IMR-90 (cell line): ENCODE measurements at regions not wholly inside any gene's neighbourhood (a gene's known extent, or its start where the extent isn't known, plus 50 kb on each side); places are given as distances from the start of the nearest gene placed in this dataset.

Experiments used
- ATAC-seq: fragments of 200-7000 bp; cut with Tn5 transposase; 2 replicates; pipeline ENCODE4 v1.9.1; 2020; ENCODE audit warnings: low read depth, mild to moderate bottlenecking, moderate library complexity
- BruUV-seq: library from RNA; stranded (reverse); fragments of 400-500 nt; replicated peaks from 2 replicates; lab custom pipeline; 2021; lab: Mats Ljungman, UMichigan
- CTCF ChIA-PET: fragments of 300-600 bp; formaldehyde crosslinking; extraction: SDS; loops from one replicate; lab custom pipeline; 2021; ENCODE audit warnings: antibody characterized with exemption; lab: Yijun Ruan, JAX
- POLR2A ChIA-PET: fragments of 300-600 bp; sonication (Branson Sonifier 250); formaldehyde crosslinking; loops from one replicate; lab custom pipeline; 2022; ENCODE audit warnings: antibody characterized with exemption; ENCODE audit not compliant: unreplicated experiment; lab: Charles Lee
- DNase-seq: peaks from one replicate; pipeline ENCODE4 v3.0.0; 2013
- H2AFZ ChIP-seq: replicated peaks from 2 replicates; pipeline ENCODE3; 2013; ENCODE audit warnings: low read length, mild to moderate bottlenecking; ENCODE audit not compliant: poor library complexity
- H2AK5ac ChIP-seq: 2 replicates; pipeline ENCODE4 v1.6.1; 2013; ENCODE audit warnings: low read depth, low read length, inconsistent platforms
- H2AK9ac ChIP-seq: replicated peaks from 2 replicates; pipeline ENCODE3; 2013; ENCODE audit warnings: mild to moderate bottlenecking, low read depth, low read length, moderate library complexity; ENCODE audit not compliant: poor library complexity
- H2BK120ac ChIP-seq: 2 replicates; pipeline ENCODE4 v1.6.1; 2013; ENCODE audit warnings: low read depth, low read length, inconsistent platforms
- H2BK15ac ChIP-seq: 3 replicates; pipeline ENCODE4 v1.6.1; 2013; ENCODE audit warnings: low read depth, low read length, inconsistent platforms
- H2BK20ac ChIP-seq: 2 replicates; pipeline ENCODE4 v1.6.1; 2013; ENCODE audit warnings: low read depth, mild to moderate bottlenecking, inconsistent platforms, low read length, moderate library complexity
- H2BK5ac ChIP-seq: 2 replicates; pipeline ENCODE4 v1.6.1; 2013; ENCODE audit warnings: mild to moderate bottlenecking, low read depth, low read length, inconsistent platforms; ENCODE audit not compliant: poor library complexity, severe bottlenecking
- H3K14ac ChIP-seq: replicated peaks from 2 replicates; pipeline ENCODE4 v1.6.1; 2013; ENCODE audit warnings: low read depth, low read length, inconsistent platforms
- H3K18ac ChIP-seq: 2 replicates; pipeline ENCODE4 v1.6.1; 2013; ENCODE audit warnings: low read depth, low read length, control low read depth
- H3K23ac ChIP-seq: 2 replicates; pipeline ENCODE4 v1.6.1; 2013; ENCODE audit warnings: low read depth, low read length, inconsistent platforms
- H3K27ac ChIP-seq: 2 replicates; pipeline ENCODE4 v1.5.1; 2013; ENCODE audit warnings: mild to moderate bottlenecking, control low read depth, low read length; ENCODE audit not compliant: insufficient read depth
- H3K27me3 ChIP-seq: 2 replicates; pipeline ENCODE4 v1.6.1; 2013; ENCODE audit warnings: low read length; ENCODE audit not compliant: control insufficient read depth, insufficient read depth
- H3K36me3 ChIP-seq: 2 replicates; pipeline ENCODE4 v1.6.1; 2013; ENCODE audit warnings: low read length, mixed read lengths; ENCODE audit not compliant: control insufficient read depth, insufficient read depth
- H3K4ac ChIP-seq: 2 replicates; pipeline ENCODE4 v1.6.1; 2013; ENCODE audit warnings: low read depth, low read length, inconsistent platforms
- H3K4me1 ChIP-seq: 2 replicates; pipeline ENCODE4 v1.6.1; 2013; ENCODE audit warnings: low read length, mixed read lengths; ENCODE audit not compliant: control insufficient read depth, insufficient read depth
- H3K4me2 ChIP-seq: 2 replicates; pipeline ENCODE4 v1.6.1; 2013; ENCODE audit warnings: low read depth, mild to moderate bottlenecking, control low read depth, low read length, moderate library complexity
- H3K4me3 ChIP-seq: 2 replicates; pipeline ENCODE4 v1.5.1; 2013; ENCODE audit warnings: low read depth, mild to moderate bottlenecking, control low read depth, low read length, moderate library complexity; ENCODE audit not compliant: insufficient read depth
- H3K56ac ChIP-seq: 2 replicates; pipeline ENCODE4 v1.6.1; 2013; ENCODE audit warnings: low read length, inconsistent platforms; ENCODE audit not compliant: insufficient read depth; ENCODE audit errors: extremely low read depth
- H3K79me1 ChIP-seq, 2 experiments: 2 replicates each; pipeline ENCODE4 v1.6.1; 2013; ENCODE audit warnings: low read length in 2 of 2, inconsistent platforms in 1 of 2, low read depth in 1 of 2
- H3K9ac ChIP-seq: 2 replicates; pipeline ENCODE4 v1.6.1; 2013; ENCODE audit warnings: low read depth, low read length, control low read depth
- H3K9me1 ChIP-seq: 2 replicates; pipeline ENCODE4 v1.6.1; 2013; ENCODE audit warnings: low read length, inconsistent platforms; ENCODE audit not compliant: insufficient read depth
- H3K9me3 ChIP-seq: 2 replicates; pipeline ENCODE4 v1.6.1; 2013; ENCODE audit warnings: low read length; ENCODE audit not compliant: control insufficient read depth, insufficient read depth
- H4K20me1 ChIP-seq: 2 replicates; pipeline ENCODE4 v1.6.1; 2013; ENCODE audit warnings: low read length, inconsistent platforms; ENCODE audit not compliant: insufficient read depth
- H4K5ac ChIP-seq: 2 replicates; pipeline ENCODE4 v1.6.1; 2013; ENCODE audit warnings: mild to moderate bottlenecking, low read depth, low read length, control low read depth
- H4K8ac ChIP-seq, 2 experiments: 2 replicates each; pipeline ENCODE4 v1.6.1; 2013; ENCODE audit warnings: low read depth in 2 of 2, low read length in 2 of 2, control low read depth in 1 of 2, inconsistent platforms in 1 of 2
- H4K91ac ChIP-seq: 2 replicates; pipeline ENCODE4 v1.6.1; 2013; ENCODE audit warnings: low read depth, low read length, inconsistent platforms; ENCODE audit not compliant: insufficient read depth
- CEBPB ChIP-seq: IDR thresholded peaks from 2 replicates; pipeline ENCODE4 v1.6.1; 2012; ENCODE audit warnings: low read depth, low read length, improper control_type of control experiment
- CHD1 ChIP-seq: IDR thresholded peaks from 2 replicates; pipeline ENCODE4 v1.6.1; 2012; ENCODE audit warnings: low read depth, low read length, improper control_type of control experiment
- MAFK ChIP-seq: IDR thresholded peaks from 2 replicates; pipeline ENCODE4 v1.6.1; 2012; ENCODE audit warnings: low read depth, low read length, improper control_type of control experiment
- NFE2L2 ChIP-seq: fragments of 150-350 bp; IDR thresholded peaks from 2 replicates; pipeline ENCODE4 v1.6.1; 2016; ENCODE audit warnings: low read depth, mild to moderate bottlenecking, low read length
- POLR2A ChIP-seq: IDR thresholded peaks from 2 replicates; pipeline ENCODE4 v1.6.1; 2012; ENCODE audit warnings: mild to moderate bottlenecking, low read depth, low read length
- RFX5 ChIP-seq: IDR thresholded peaks from 2 replicates; pipeline ENCODE4 v1.8.0; 2012; ENCODE audit warnings: low read depth, mild to moderate bottlenecking, low read length, moderate library complexity
- SMC3 ChIP-seq: fragments of 150-350 bp; IDR thresholded peaks from 2 replicates; pipeline ENCODE4 v1.6.1; 2016; ENCODE audit warnings: low read depth, mild to moderate bottlenecking, antibody characterized with exemption, low read length, moderate library complexity
- WGBS, 2 experiments: methylation state at CpG; one replicate each; pipeline versions ENCODE4 v1.1.5 to v1.1.7; 2013; ENCODE audit warnings: missing lambda C conversion rate in 2 of 2; ENCODE audit not compliant: insufficient read length in 1 of 2; ENCODE audit errors: extremely low coverage in 2 of 2; 5-methylcytosine and 5-hydroxymethylcytosine counted together
- dilution Hi-C: fragments of 300-500 bp; cut with HindIII; formaldehyde crosslinking; loops from one replicate; pipeline ENCODE4 v1.14.3; 2018; ENCODE audit warnings: low sequenced_read_pairs; ENCODE audit not compliant: unreplicated experiment
- in situ Hi-C: fragments of 300-500 bp; cut with MboI; formaldehyde crosslinking; loops from 3 replicates; pipeline ENCODE4 v1.14.3; 2019; ENCODE audit warnings: low sequenced_read_pairs, inconsistent platforms, mixed read lengths
- intact Hi-C: fragments of 100-400 bp; cut with micrococcal nuclease; formaldehyde crosslinking; loops from 2 replicates; pipeline ENCODE4 v1.10.0; 2022
- TF ChIP-seq, protein P1 (sequence below): fragments of 150-350 bp; IDR thresholded peaks from 2 replicates; pipeline ENCODE4 v1.6.1; 2017; ENCODE audit warnings: mild to moderate bottlenecking, antibody characterized with exemption, low read length, low read depth
- TF ChIP-seq, protein P2 (sequence below): fragments of 150-350 bp; IDR thresholded peaks from 2 replicates; pipeline ENCODE4 v1.6.1; 2016; ENCODE audit warnings: low read depth, mild to moderate bottlenecking, low read length, moderate library complexity, borderline replicate concordance

DNA sequence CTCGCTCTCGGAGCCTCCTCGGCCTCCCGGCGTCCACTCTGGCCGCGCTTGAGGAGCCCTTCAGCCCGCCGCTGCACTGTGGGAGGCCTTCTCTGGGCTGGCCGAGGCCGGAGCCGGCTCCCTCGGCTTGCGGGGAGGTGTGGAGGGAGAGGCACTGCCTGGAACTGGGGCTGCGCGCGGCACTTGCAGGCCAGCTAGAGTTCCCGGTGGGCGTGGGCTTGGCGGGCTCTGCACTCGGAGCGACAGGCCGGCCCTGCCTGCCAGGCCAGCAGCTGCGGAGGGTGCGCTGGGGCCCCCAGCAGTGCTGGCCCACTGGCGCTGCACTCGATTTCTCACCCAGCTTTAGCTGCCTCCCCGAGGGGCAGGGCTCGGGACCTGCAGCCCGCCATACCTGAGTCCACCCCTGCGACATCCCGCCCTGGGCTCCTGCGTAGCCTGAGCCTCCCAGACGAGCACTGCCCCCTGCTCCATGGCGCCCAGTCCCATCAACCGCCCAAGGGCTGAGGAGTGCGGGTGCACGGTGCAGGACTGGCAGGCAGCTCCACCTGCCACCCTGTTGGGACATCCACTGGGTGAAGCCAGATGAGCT, 765.0 kb downstream of the IGSF11 start:
- Histone ChIP-seq H2BK120ac (no peak overlapping the region), H3K23ac (no peak overlapping the region), H3K4me2 (no peak overlapping the region), H2AFZ (no peak overlapping the region), H3K9me1 (no peaks in the 10 kb centered on the region), H2BK5ac (no peak overlapping the region), H3K9ac (no peak overlapping the region), H2AK5ac (no peak overlapping the region), H4K5ac (no peak overlapping the region), H3K56ac (no peak overlapping the region), H3K4me3 (no peak overlapping the region), H2AK9ac (no peak overlapping the region), H4K20me1 (no peaks in the 10 kb centered on the region), H3K18ac (no peak overlapping the region), H3K9me3 (peaks cover 3% of the 10 kb centered on the region; the same call in 1 of the 2 replicates), H3K14ac (no peak overlapping the region), H2BK15ac (no peak overlapping the region), H3K27ac (no peak overlapping the region), H4K91ac (no peak overlapping the region), H2BK20ac (no peak overlapping the region), H3K27me3 (no peaks in the 10 kb centered on the region), H4K8ac (no peak overlapping the region), H3K4me1 (no peaks in the 10 kb centered on the region), H3K79me1 (no peaks in the 10 kb centered on the region), H3K4ac (no peak overlapping the region), H3K36me3 (no peaks in the 10 kb centered on the region)
- TF ChIP-seq, protein P1, sequence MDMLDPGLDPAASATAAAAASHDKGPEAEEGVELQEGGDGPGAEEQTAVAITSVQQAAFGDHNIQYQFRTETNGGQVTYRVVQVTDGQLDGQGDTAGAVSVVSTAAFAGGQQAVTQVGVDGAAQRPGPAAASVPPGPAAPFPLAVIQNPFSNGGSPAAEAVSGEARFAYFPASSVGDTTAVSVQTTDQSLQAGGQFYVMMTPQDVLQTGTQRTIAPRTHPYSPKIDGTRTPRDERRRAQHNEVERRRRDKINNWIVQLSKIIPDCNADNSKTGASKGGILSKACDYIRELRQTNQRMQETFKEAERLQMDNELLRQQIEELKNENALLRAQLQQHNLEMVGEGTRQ: no peak
- TF ChIP-seq, protein P2, sequence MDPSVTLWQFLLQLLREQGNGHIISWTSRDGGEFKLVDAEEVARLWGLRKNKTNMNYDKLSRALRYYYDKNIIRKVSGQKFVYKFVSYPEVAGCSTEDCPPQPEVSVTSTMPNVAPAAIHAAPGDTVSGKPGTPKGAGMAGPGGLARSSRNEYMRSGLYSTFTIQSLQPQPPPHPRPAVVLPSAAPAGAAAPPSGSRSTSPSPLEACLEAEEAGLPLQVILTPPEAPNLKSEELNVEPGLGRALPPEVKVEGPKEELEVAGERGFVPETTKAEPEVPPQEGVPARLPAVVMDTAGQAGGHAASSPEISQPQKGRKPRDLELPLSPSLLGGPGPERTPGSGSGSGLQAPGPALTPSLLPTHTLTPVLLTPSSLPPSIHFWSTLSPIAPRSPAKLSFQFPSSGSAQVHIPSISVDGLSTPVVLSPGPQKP: no peak
- no peak for TF ChIP-seq CEBPB
- TF ChIP-seq NFE2L2: no peak
- TF ChIP-seq CHD1: no peak
- TF ChIP-seq RFX5: no peak
- TF ChIP-seq SMC3: no peak
- TF ChIP-seq MAFK: no peak
- TF ChIP-seq POLR2A: no peak
- intact Hi-C loops: no loop called here
- CTCF ChIA-PET: no interaction called here
- BruUV-seq: no TSS peak
- DNase-seq: no peak
- no peak for ATAC-seq
- dilution Hi-C loops: no loop called here
- WGBS, 2 experiments: 93% methylated on average over 11 of the region's 38 CpGs; no CpG with 5 or more reads in 1 of the 2 experiments
- POLR2A ChIA-PET: no interaction called here
- in situ Hi-C loops: no loop called here
